Transverse colon (tissue), 3 donors: ENCODE measurements at regions not wholly inside any gene's neighbourhood (a gene's known extent, or its start where the extent isn't known, plus 50 kb on each side); places are given as distances from the start of the nearest gene placed in this dataset.

Source experiments
- CTCF ChIP-seq, 5 experiments: fragments of 200-600 bp in 3 of 5; fragments of 450-650 bp in 2 of 5; sonication (generic) in 3 of 5; IDR thresholded peaks; 1 replicate in 2 of 5; 2 replicates in 3 of 5; pipeline ENCODE4 v1.5.1; 2016 to 2017; ENCODE audit warnings: antibody characterized with exemption in 5 of 5, inconsistent platforms in 3 of 5, mild to moderate bottlenecking in 2 of 5, moderate library complexity in 1 of 5
- POLR2A ChIP-seq: fragments of 450-650 bp; IDR thresholded peaks from one replicate; pipeline ENCODE4 v1.6.1; 2016; ENCODE audit warnings: antibody characterized with exemption, mild to moderate bottlenecking, moderate library complexity

GRCh38 chr5:2674456-2674855 is 77.0 kb downstream of the IRX2 start:
- TF ChIP-seq CTCF (IDR thresholded peaks at IDR 0.05) (no peak), POLR2A (no peak)
